GM12878 (cell line): ENCODE measurements at regions not wholly inside any gene's neighbourhood (a gene's known extent, or its start where the extent isn't known, plus 50 kb on each side); places are given as distances from the start of the nearest gene placed in this dataset.

Experiments
- ATAC-seq: fragments of 200-7000 bp; cut with Tn5 transposase; 3 replicates; pipeline ENCODE4 v1.9.1; 2020; ENCODE audit warnings: mild to moderate bottlenecking, moderate library complexity
- BruUV-seq: library from RNA; stranded (reverse); fragments of 400-500 nt; replicated peaks from 2 replicates; lab custom pipeline; 2021; lab: Mats Ljungman, UMichigan
- CTCF ChIA-PET: fragments of 300-600 bp; sonication (Branson Sonifier 250); formaldehyde crosslinking; extraction: SDS; loops from one replicate; lab custom pipeline; 2021; ENCODE audit warnings: inconsistent platforms; lab: Yijun Ruan, JAX
- POLR2A ChIA-PET: fragments of 350-600 bp; formaldehyde crosslinking; extraction: SDS; loops from one replicate; lab custom pipeline; 2021; ENCODE audit warnings: inconsistent platforms; lab: Charles Lee
- RAD21 ChIA-PET: fragments of 300-600 bp; sonication (Branson Sonifier 250); formaldehyde crosslinking; loops from one replicate; lab custom pipeline; 2023; ENCODE audit warnings: antibody characterized with exemption; ENCODE audit not compliant: unreplicated experiment; lab: Charles Lee
- SMC1A ChIA-PET: fragments of 300-600 bp; sonication (Branson Sonifier 250); formaldehyde crosslinking; loops from one replicate; lab custom pipeline; 2023; ENCODE audit not compliant: unreplicated experiment, uncharacterized antibody; lab: Charles Lee
- DNase-seq: peaks from one replicate; pipeline ENCODE4 v3.0.0-alpha.2; 2011; ENCODE audit warnings: low read depth, low spot score
- FAIRE-seq: peaks from 3 replicates; lab custom pipeline; 2011; peaks lifted over from hg19 to GRCh38; lab: Jason Lieb, UNC
- H2AFZ ChIP-seq: 2 replicates; pipeline ENCODE4 v1.6.0; 2011; ENCODE audit warnings: low read depth, low read length, control low read depth; ENCODE audit not compliant: control insufficient read depth
- H3K27ac ChIP-seq: 2 replicates; pipeline ENCODE4 v1.5.1; 2011; ENCODE audit warnings: control low read depth; ENCODE audit not compliant: control insufficient read depth, insufficient read depth
- H3K27me3 ChIP-seq, 2 experiments: replicated peaks in 1 of 2; 2 replicates each; pipeline versions ENCODE4 v1.6.0 to v1.6.1; 2011; ENCODE audit warnings: low read length in 1 of 2; ENCODE audit not compliant: control insufficient read depth in 2 of 2, insufficient read depth in 2 of 2
- H3K36me3 ChIP-seq, 2 experiments: 2 replicates each; pipeline ENCODE4 v1.5.1; 2011; ENCODE audit warnings: low read length in 1 of 2; ENCODE audit not compliant: control insufficient read depth in 2 of 2, insufficient read depth in 2 of 2
- H3K4me1 ChIP-seq: 2 replicates; pipeline ENCODE4 v1.6.1; 2011; ENCODE audit warnings: mild to moderate bottlenecking, low read length, moderate library complexity, mixed read lengths; ENCODE audit not compliant: control insufficient read depth, insufficient read depth
- H3K4me2 ChIP-seq: 2 replicates; pipeline ENCODE4 v1.6.0; 2011; ENCODE audit warnings: control low read depth; ENCODE audit not compliant: control insufficient read depth, insufficient read depth
- H3K4me3 ChIP-seq: fragments of 200-600 bp; sonication (generic); 2 replicates; pipeline ENCODE4 v1.5.1; 2016
- H3K79me2 ChIP-seq: 2 replicates; pipeline ENCODE4 v1.6.0; 2011; ENCODE audit warnings: low read length; ENCODE audit not compliant: control insufficient read depth, insufficient read depth
- H3K9ac ChIP-seq: 2 replicates; pipeline ENCODE4 v1.8.0; 2011; ENCODE audit warnings: low read length, control low read depth, mixed read lengths; ENCODE audit not compliant: control insufficient read depth, insufficient read depth
- H3K9me3 ChIP-seq: replicated peaks from 3 replicates; pipeline ENCODE4 v1.5.1; 2011; ENCODE audit warnings: mild to moderate bottlenecking, low read length; ENCODE audit not compliant: control insufficient read depth, insufficient read depth
- H4K20me1 ChIP-seq: 2 replicates; pipeline ENCODE4 v1.6.0; 2011; ENCODE audit not compliant: control insufficient read depth, insufficient read depth
- BHLHE40 ChIP-seq, 2 experiments: fragments of 450-650 bp in 1 of 2; IDR thresholded peaks; 2 replicates each; pipeline ENCODE4 v1.6.1; 2011 to 2017; ENCODE audit warnings: low read depth in 2 of 2, borderline replicate concordance in 1 of 2, improper control_type of control experiment in 1 of 2, low read length in 1 of 2, mild to moderate bottlenecking in 1 of 2
- BMI1 ChIP-seq: fragments of 450-650 bp; IDR thresholded peaks from 2 replicates; pipeline ENCODE4 v1.6.1; 2016; ENCODE audit warnings: mild to moderate bottlenecking, moderate library complexity, borderline replicate concordance
- BRCA1 ChIP-seq: IDR thresholded peaks from 2 replicates; pipeline ENCODE4 v1.6.1; 2011; ENCODE audit warnings: low read depth, low read length, improper control_type of control experiment
- ETV6 ChIP-seq, 2 experiments: fragments of 450-650 bp in 1 of 2; IDR thresholded peaks in 1 of 2; conservative IDR thresholded peaks in 1 of 2; 2 replicates each; pipeline ENCODE4 v1.6.1; 2014; ENCODE audit warnings: antibody characterized with exemption in 1 of 2, borderline replicate concordance in 1 of 2, low read depth in 1 of 2, mild to moderate bottlenecking in 1 of 2, moderate library complexity in 1 of 2
- HDAC6 ChIP-seq: fragments of 200-600 bp; sonication (generic); IDR thresholded peaks from one replicate; pipeline ENCODE4 v1.8.0; 2017; ENCODE audit warnings: antibody characterized with exemption; ENCODE audit not compliant: unreplicated experiment
- PML ChIP-seq: IDR thresholded peaks from 2 replicates; pipeline ENCODE4 v1.6.1; 2012; ENCODE audit warnings: low read length, inconsistent platforms
- RB1 ChIP-seq: fragments of 450-650 bp; formaldehyde crosslinking; IDR thresholded peaks from 2 replicates; pipeline ENCODE4 v1.6.1; 2017; ENCODE audit warnings: mild to moderate bottlenecking, borderline replicate concordance
- RUNX3 ChIP-seq: IDR thresholded peaks from 2 replicates; pipeline ENCODE4 v1.6.1; 2012; ENCODE audit warnings: low read length, inconsistent platforms
- SRF ChIP-seq, 2 experiments: IDR thresholded peaks; 2 replicates each; pipeline ENCODE4 v1.6.1; 2011; ENCODE audit warnings: low read depth in 2 of 2, low read length in 2 of 2, mild to moderate bottlenecking in 1 of 2, moderate library complexity in 1 of 2
- STAT3 ChIP-seq: IDR thresholded peaks from 2 replicates; pipeline ENCODE4 v1.6.1; 2011; ENCODE audit warnings: low read depth, low read length, improper control_type of control experiment
- ZNF274 ChIP-seq: IDR thresholded peaks from one replicate; pipeline ENCODE4 v1.8.0; 2011; ENCODE audit not compliant: insufficient read length, insufficient read depth
- WGBS: methylation state at CpG from one replicate; pipeline ENCODE4 v1.1.6; 2016; ENCODE audit warnings: low lambda C conversion rate; ENCODE audit not compliant: insufficient replicate concordance, insufficient coverage; ENCODE audit errors: missing lambda C conversion rate; 5-methylcytosine and 5-hydroxymethylcytosine counted together
- in situ Hi-C: fragments of 300-500 bp; cut with MboI; formaldehyde crosslinking; loops from 9 replicates; pipeline ENCODE4 v1.14.3; 2018; ENCODE audit warnings: mixed read lengths
- intact Hi-C: fragments of 100-400 bp; cut with micrococcal nuclease; formaldehyde crosslinking; loops from one replicate; pipeline ENCODE4 v1.14.2; 2022; ENCODE audit not compliant: unreplicated experiment
- TF ChIP-seq, protein P1 (sequence below): IDR thresholded peaks from 2 replicates; pipeline ENCODE4 v1.6.1; 2011; ENCODE audit warnings: low read depth, low read length, improper control_type of control experiment, borderline replicate concordance
- TF ChIP-seq, protein P2 (sequence below): fragments of 450-650 bp; conservative IDR thresholded peaks from 2 replicates; pipeline ENCODE4 v1.6.1; 2017; ENCODE audit warnings: mild to moderate bottlenecking, moderate library complexity
- TF ChIP-seq, protein P3 (sequence below): fragments of 450-650 bp; IDR thresholded peaks from 2 replicates; pipeline ENCODE4 v1.6.1; 2017; ENCODE audit warnings: low read depth, mild to moderate bottlenecking, moderate library complexity
- TF ChIP-seq, protein P4 (sequence below): IDR thresholded peaks from 2 replicates; pipeline ENCODE4 v1.6.1; 2011; ENCODE audit warnings: borderline replicate concordance, low read depth, mild to moderate bottlenecking, moderate library complexity, low read length; ENCODE audit not compliant: insufficient read depth, poor library complexity, severe bottlenecking

DNA sequence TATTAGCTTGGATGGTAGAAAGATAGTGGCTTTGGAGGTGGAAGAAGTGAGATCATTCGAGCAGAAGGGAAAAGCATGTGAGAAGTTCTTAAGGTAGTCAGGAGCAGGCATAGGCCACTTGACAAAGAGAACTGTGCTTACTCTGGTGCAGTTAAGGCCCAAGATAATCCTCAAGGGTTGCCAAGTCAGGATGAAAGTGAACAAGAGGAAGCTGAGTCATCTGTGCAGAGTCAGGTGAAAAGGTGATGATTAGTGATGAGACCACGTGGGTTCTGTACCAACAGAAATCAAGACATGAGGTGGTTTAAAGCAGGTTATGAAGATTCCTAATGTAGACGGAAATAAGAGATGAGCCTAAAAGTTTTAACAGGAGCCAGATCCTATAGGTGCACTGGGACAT, 369.8 kb downstream of the DTHD1 start:
- no peak overlapping the region for H3K9ac ChIP-seq
- no peaks in the 10 kb centered on the region for H4K20me1 ChIP-seq
- H3K9me3 ChIP-seq: no peaks in the 10 kb centered on the region; the same call in 2 of the 3 replicates
- intact Hi-C loops (loop anchor here (5.0 kb wide), 1 partner anchor 99 kb away; no protein-coding TSS in a partner anchor), in situ Hi-C loops (no loop called here)
- ChIA-PET CTCF (no interaction called here), SMC1A (interaction anchor here (0.6 to 2.9 kb wide), 4 partner anchors 9 to 112 kb away, joined by 3 to 10 read pairs (median 6); no protein-coding TSS in a partner anchor), RAD21 (interaction anchor here (3.5 kb wide), 1 partner anchor 99 kb away, joined by 19 read pairs; no protein-coding TSS in a partner anchor), POLR2A (no interaction called here)
- WGBS: 5% methylated on average over 3 of the region's 3 CpGs
- H3K27me3 ChIP-seq: no peaks in the 10 kb centered on the region
- no peak overlapping the region for H3K4me2 ChIP-seq
- peak overlapping the region; percentile 52 for H2AFZ ChIP-seq
- H3K27ac ChIP-seq: peak overlapping the region; percentile 56
- peaks cover 9% of the 10 kb centered on the region for H3K4me1 ChIP-seq
- H3K79me2 ChIP-seq: no peaks in the 10 kb centered on the region
- no TSS peak for BruUV-seq
- H3K4me3 ChIP-seq: no peak overlapping the region
- FAIRE-seq (peak; percentile 73), ATAC-seq (peak; percentile 99), DNase-seq (peak; percentile 79)
- H3K36me3 ChIP-seq: no peaks in the 10 kb centered on the region
- TF ChIP-seq STAT3 (0 out of 2 replicates have a peak, but pooled peaks have one; percentile 3), HDAC6 (no peak), BHLHE40 (IDR thresholded peaks at IDR 0.05; ENCODE audit: borderline replicate concordance in 1 of 2, low read depth in 2 of 2, low read length in 1 of 2) (peak; percentile 33 to 71; a peak in 1 of 4 replicates), RB1 (no peak), BRCA1 (no peak), SRF (IDR thresholded peaks at IDR 0.05; ENCODE audit: low read depth in 2 of 2, low read length in 2 of 2) (peak in 1 of 2 experiments; percentile 71; a peak in 1 of 4 replicates), PML (peak; percentile 47; the same call in 1 of the 2 replicates), BMI1 (peak; percentile 65), ETV6 (conservative IDR thresholded peaks at IDR 0.05 in 1 of 2, IDR thresholded peaks at IDR 0.05 in 1 of 2; ENCODE audit: borderline replicate concordance in 1 of 2, low read depth in 1 of 2) (peak in 1 of 2 experiments; percentile 88; a peak in 2 of 4 replicates), RUNX3 (peak; percentile 74), ZNF274 (no peak)
- TF ChIP-seq, protein P1, sequence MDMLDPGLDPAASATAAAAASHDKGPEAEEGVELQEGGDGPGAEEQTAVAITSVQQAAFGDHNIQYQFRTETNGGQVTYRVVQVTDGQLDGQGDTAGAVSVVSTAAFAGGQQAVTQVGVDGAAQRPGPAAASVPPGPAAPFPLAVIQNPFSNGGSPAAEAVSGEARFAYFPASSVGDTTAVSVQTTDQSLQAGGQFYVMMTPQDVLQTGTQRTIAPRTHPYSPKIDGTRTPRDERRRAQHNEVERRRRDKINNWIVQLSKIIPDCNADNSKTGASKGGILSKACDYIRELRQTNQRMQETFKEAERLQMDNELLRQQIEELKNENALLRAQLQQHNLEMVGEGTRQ: peak; percentile 44; the same call in 1 of the 2 replicates
- TF ChIP-seq, protein P2, sequence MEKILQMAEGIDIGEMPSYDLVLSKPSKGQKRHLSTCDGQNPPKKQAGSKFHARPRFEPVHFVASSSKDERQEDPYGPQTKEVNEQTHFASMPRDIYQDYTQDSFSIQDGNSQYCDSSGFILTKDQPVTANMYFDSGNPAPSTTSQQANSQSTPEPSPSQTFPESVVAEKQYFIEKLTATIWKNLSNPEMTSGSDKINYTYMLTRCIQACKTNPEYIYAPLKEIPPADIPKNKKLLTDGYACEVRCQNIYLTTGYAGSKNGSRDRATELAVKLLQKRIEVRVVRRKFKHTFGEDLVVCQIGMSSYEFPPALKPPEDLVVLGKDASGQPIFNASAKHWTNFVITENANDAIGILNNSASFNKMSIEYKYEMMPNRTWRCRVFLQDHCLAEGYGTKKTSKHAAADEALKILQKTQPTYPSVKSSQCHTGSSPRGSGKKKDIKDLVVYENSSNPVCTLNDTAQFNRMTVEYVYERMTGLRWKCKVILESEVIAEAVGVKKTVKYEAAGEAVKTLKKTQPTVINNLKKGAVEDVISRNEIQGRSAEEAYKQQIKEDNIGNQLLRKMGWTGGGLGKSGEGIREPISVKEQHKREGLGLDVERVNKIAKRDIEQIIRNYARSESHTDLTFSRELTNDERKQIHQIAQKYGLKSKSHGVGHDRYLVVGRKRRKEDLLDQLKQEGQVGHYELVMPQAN: no peak
- TF ChIP-seq, protein P3, sequence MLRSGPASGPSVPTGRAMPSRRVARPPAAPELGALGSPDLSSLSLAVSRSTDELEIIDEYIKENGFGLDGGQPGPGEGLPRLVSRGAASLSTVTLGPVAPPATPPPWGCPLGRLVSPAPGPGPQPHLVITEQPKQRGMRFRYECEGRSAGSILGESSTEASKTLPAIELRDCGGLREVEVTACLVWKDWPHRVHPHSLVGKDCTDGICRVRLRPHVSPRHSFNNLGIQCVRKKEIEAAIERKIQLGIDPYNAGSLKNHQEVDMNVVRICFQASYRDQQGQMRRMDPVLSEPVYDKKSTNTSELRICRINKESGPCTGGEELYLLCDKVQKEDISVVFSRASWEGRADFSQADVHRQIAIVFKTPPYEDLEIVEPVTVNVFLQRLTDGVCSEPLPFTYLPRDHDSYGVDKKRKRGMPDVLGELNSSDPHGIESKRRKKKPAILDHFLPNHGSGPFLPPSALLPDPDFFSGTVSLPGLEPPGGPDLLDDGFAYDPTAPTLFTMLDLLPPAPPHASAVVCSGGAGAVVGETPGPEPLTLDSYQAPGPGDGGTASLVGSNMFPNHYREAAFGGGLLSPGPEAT: peak; percentile 54
- TF ChIP-seq, protein P4, sequence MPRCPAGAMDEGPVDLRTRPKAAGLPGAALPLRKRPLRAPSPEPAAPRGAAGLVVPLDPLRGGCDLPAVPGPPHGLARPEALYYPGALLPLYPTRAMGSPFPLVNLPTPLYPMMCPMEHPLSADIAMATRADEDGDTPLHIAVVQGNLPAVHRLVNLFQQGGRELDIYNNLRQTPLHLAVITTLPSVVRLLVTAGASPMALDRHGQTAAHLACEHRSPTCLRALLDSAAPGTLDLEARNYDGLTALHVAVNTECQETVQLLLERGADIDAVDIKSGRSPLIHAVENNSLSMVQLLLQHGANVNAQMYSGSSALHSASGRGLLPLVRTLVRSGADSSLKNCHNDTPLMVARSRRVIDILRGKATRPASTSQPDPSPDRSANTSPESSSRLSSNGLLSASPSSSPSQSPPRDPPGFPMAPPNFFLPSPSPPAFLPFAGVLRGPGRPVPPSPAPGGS: peak; percentile 70
